Epithelial cell of esophagus (primary cell): ENCODE measurements at regions not wholly inside any gene's neighbourhood (a gene's known extent, or its start where the extent isn't known, plus 50 kb on each side); places are given as distances from the start of the nearest gene placed in this dataset.
"Not testable (repeated sequence)": the region's sequence is repeated elsewhere in the genome, so short reads cannot be mapped to it uniquely, and the experiment has no call there.

Experiments
- DNase-seq: peaks from one replicate; pipeline ENCODE4 v3.0.0; 2010; ENCODE audit warnings: low read depth
- H3K4me3 ChIP-seq: 2 replicates; pipeline ENCODE4 v1.5.1; 2011; ENCODE audit warnings: mild to moderate bottlenecking, low read length, control low read depth
- CTCF ChIP-seq: IDR thresholded peaks from 2 replicates; pipeline ENCODE4 v1.5.1; 2011; ENCODE audit warnings: low read depth, mild to moderate bottlenecking, low read length, control low read depth, inconsistent platforms; ENCODE audit not compliant: insufficient read depth; ENCODE audit errors: missing control alignments

GRCh38 chr12:79991586-79991985 lies 56.7 kb upstream of the PPP1R12A start:
- no peak for DNase-seq
- no peak for TF ChIP-seq CTCF
- no peak overlapping the region for H3K4me3 ChIP-seq

- not testable (repeated sequence) for DNase-seq, H3K4me3 ChIP-seq
Measured at GRCh38 chr12:79990509-79991338, 55.8 kb upstream of the PPP1R12A start.

GRCh38 chr12:79988368-79988767 lies 53.5 kb upstream of the PPP1R12A start:
- TF ChIP-seq CTCF = no peak
- H3K4me3 ChIP-seq = no peak overlapping the region
- no peak for DNase-seq

- TF ChIP-seq CTCF = no peak
- H3K4me3 ChIP-seq = no peak overlapping the region
- DNase-seq = no peak
Measured at GRCh38 chr12:79987731-79988130, 52.8 kb upstream of the PPP1R12A start.
